ENCODE measurements at regions not wholly inside any gene's neighbourhood (a gene's known extent, or its start where the extent isn't known, plus 50 kb on each side); places are given as distances from the start of the nearest gene placed in this dataset.

DNA sequence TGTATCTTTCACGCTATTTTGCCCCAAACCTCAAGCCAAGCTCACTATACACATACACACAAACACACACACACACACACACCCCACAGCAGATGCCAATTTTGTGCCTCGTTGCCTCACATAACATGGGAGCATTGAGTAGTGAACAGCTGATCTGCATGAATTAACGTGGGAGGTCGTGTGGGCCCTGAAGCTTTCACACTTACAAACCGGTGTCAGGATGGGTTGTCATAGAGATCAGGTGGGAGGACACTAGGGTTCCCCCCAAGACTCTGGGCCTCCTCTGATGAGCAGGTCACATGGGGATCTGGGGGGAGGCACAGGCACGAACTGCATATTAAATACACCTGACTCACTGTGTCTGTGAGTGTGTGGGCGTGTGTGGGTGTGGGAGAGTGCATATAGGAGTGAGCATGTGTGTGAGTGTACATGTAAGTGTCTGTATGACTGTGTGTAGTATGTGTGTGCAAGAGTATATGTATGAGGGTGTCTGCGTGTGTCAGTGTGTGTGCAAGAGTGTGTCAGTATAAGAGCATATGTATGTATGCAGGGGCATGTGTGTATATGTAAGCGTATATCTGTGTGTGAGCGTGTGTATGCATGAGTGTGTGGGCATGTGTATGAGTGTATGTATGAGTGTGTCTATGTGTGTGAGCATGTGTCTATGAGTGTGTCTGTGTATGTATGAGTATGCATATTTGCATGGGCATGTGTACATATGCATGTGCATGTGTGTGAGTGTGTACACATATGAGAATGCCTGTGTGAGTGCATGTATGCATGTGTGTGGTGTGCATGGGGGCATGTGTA, 370.4 kb downstream of the PREX1 start (continued):
- TF ChIP-seq, protein P1, sequence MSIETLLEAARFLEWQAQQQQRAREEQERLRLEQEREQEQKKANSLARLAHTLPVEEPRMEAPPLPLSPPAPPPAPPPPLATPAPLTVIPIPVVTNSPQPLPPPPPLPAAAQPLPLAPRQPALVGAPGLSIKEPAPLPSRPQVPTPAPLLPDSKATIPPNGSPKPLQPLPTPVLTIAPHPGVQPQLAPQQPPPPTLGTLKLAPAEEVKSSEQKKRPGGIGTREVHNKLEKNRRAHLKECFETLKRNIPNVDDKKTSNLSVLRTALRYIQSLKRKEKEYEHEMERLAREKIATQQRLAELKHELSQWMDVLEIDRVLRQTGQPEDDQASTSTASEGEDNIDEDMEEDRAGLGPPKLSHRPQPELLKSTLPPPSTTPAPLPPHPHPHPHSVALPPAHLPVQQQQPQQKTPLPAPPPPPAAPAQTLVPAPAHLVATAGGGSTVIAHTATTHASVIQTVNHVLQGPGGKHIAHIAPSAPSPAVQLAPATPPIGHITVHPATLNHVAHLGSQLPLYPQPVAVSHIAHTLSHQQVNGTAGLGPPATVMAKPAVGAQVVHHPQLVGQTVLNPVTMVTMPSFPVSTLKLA (IDR thresholded peaks at IDR 0.05) = peak; percentile 95
- TF ChIP-seq ZNF615 (CRISPR knock-in tag; IDR thresholded peaks at IDR 0.05; ENCODE audit: borderline replicate concordance) (no peak), ZNF570 (CRISPR knock-in tag; IDR thresholded peaks at IDR 0.05; ENCODE audit: borderline replicate concordance) (no peak), MTF2 (CRISPR knock-in tag; IDR thresholded peaks at IDR 0.05; ENCODE audit: borderline replicate concordance) (no peak), EEA1 (CRISPR knock-in tag; IDR thresholded peaks at IDR 0.05; ENCODE audit: borderline replicate concordance) (no peak), ZNF207 (IDR thresholded peaks at IDR 0.05; ENCODE audit: borderline replicate concordance) (0 out of 2 replicates have a peak, but pooled peaks have one; percentile 63), CC2D1A (CRISPR knock-in tag; IDR thresholded peaks at IDR 0.05) (no peak), ZNF337 (CRISPR knock-in tag; IDR thresholded peaks at IDR 0.05; ENCODE audit: borderline replicate concordance, low read depth) (no peak), ZSCAN12 (CRISPR knock-in tag; IDR thresholded peaks at IDR 0.05) (no peak), ZNF737 (CRISPR knock-in tag; IDR thresholded peaks at IDR 0.05; ENCODE audit: borderline replicate concordance) (no peak)
- TF ChIP-seq, protein P2, sequence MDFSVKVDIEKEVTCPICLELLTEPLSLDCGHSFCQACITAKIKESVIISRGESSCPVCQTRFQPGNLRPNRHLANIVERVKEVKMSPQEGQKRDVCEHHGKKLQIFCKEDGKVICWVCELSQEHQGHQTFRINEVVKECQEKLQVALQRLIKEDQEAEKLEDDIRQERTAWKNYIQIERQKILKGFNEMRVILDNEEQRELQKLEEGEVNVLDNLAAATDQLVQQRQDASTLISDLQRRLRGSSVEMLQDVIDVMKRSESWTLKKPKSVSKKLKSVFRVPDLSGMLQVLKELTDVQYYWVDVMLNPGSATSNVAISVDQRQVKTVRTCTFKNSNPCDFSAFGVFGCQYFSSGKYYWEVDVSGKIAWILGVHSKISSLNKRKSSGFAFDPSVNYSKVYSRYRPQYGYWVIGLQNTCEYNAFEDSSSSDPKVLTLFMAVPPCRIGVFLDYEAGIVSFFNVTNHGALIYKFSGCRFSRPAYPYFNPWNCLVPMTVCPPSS (IDR thresholded peaks at IDR 0.05) = 0 out of 2 replicates have a peak, but pooled peaks have one; percentile 80
- TF ChIP-seq, protein P3, sequence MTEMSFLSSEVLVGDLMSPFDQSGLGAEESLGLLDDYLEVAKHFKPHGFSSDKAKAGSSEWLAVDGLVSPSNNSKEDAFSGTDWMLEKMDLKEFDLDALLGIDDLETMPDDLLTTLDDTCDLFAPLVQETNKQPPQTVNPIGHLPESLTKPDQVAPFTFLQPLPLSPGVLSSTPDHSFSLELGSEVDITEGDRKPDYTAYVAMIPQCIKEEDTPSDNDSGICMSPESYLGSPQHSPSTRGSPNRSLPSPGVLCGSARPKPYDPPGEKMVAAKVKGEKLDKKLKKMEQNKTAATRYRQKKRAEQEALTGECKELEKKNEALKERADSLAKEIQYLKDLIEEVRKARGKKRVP (CRISPR knock-in tag; IDR thresholded peaks at IDR 0.05) = no peak
